ENCODE measurements at regions not wholly inside any gene's neighbourhood (a gene's known extent, or its start where the extent isn't known, plus 50 kb on each side); places are given as distances from the start of the nearest gene placed in this dataset.

GRCh38 chr16:35732046-35732810 lies 2272.8 kb downstream of the TP53TG3F start:
- DNase-seq (ENCODE audit: low spot score), result no peak
- TF ChIP-seq, protein P1, sequence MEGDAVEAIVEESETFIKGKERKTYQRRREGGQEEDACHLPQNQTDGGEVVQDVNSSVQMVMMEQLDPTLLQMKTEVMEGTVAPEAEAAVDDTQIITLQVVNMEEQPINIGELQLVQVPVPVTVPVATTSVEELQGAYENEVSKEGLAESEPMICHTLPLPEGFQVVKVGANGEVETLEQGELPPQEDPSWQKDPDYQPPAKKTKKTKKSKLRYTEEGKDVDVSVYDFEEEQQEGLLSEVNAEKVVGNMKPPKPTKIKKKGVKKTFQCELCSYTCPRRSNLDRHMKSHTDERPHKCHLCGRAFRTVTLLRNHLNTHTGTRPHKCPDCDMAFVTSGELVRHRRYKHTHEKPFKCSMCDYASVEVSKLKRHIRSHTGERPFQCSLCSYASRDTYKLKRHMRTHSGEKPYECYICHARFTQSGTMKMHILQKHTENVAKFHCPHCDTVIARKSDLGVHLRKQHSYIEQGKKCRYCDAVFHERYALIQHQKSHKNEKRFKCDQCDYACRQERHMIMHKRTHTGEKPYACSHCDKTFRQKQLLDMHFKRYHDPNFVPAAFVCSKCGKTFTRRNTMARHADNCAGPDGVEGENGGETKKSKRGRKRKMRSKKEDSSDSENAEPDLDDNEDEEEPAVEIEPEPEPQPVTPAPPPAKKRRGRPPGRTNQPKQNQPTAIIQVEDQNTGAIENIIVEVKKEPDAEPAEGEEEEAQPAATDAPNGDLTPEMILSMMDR (IDR thresholded peaks at IDR 0.05; ENCODE audit: extremely low read depth, missing control alignments), result no peak

DNA sequence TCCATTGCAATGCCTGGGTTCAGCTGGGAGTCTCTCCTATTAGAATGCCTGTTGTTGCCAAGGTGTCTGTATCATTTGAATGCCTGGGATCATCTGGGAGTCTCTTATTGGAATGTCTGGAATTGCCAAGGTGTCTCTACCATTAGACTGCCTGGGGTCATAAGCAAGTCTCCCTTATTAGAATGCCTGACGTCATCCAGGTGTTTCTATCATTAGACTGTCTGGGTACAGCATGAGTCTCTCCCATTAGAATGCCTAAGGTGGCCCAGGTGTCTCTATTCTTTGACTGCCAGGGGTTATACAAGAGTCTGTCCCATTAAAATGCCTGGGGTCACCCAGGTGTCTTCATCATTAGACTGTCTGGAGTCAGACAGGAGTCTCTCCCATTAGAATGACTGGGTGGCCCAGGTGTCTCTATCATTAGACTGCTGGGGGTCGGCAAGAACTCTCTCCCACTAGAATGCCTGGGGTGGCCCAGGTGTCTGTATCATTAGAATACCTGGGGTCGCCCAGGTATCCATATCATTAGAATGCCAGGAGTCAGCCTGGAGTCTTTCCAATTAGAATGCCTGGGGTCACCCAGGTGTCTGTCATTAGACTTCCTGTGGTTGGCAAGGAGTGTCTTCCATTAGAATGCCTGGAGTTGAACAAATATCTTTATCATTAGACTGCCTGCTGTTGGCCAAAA lies 2274.0 kb downstream of the TP53TG3F start:
- DNase-seq (ENCODE audit: low spot score), result no peak
- TF ChIP-seq, protein P1 (IDR thresholded peaks at IDR 0.05; ENCODE audit: extremely low read depth, missing control alignments), result no peak

DNA sequence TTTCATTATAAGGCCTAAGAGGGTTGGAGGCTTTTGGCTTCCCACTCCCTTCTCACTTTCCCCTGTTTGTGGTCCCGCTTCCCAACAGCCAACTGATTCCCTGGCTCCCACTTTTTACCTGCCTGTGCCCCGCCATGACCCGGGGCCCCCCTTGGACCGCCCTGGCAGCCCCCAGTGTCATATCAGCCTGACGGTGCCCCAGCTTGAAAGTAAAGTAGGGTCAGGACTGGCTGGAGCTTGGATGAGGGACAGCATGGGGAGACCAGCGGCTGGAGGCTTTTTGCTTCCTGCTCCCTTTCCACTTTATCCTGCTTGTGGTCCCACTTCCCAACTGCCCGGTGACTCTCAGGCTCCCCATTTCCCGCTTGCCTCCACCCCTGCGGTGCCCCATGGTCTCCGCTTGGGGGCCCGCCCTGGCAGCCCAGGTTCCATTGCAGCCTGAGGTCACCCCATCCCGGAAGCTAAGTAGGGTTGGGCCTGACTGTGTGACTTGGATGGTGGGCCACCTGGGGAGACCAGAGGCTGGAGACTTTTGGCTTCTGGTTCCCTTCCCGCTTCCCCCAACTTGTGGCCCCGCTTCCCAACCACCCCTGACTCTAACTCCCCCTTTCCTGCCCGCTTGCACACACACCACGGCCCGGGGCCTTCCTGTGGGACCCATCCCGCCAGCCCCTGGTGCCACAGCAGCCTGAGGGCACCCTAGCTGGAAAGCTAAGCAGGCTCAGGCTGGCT lies 2274.7 kb downstream of the TP53TG3F start:
- TF ChIP-seq, protein P1 (IDR thresholded peaks at IDR 0.05; ENCODE audit: extremely low read depth, missing control alignments), result no peak

GRCh38 chr16:35734728-35735402 lies 2275.5 kb downstream of the TP53TG3F start:
- no peak for DNase-seq (ENCODE audit: low spot score)
- TF ChIP-seq, protein P1 (IDR thresholded peaks at IDR 0.05; ENCODE audit: extremely low read depth, missing control alignments), result no peak

More for the DNA sequence above, 2274.7 kb downstream of the TP53TG3F start:
- DNase-seq (ENCODE audit: low spot score), result no peak

DNA sequence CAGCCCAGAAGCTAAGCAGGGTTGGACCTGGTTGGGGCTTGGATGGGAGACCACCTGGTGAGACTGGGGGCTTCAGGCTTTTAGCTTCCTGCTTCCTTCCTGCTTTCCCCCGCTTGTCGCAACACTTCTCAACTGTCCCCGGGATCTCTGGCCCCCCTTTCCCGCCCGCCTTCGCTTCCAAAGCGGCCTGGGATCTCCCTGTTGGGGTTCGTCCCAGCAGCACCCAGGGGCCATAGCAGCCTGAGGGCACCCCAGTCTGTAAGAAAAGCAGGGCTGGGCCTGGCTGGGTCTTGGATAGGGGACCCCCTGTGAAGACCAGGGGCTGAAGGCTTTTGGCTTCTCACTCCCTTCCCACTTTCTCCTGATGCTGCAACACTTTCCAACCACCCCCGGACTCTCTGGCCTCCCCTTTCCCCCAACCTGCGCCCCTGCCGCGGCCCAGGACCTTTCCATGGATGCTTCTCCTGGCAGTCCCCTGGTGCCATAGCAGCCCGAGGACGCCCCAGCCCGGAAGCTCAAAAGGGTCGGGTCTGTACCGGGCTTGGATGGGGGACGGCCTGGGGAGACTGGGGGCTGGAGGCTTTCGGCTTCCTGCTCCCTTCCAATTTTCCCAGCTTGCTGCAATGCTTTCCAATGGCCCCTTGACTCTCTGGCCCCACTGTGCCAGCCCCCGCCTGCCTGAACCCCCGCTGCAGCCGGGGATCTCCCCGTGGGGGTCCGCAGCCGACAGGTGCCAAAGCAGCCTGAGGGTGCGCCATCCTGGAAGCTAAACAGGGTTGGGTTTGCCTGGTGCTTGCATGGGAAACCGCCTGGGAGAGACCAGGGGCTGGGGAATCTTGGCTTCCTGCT lies 2276.2 kb downstream of the TP53TG3F start:
- no peak for DNase-seq (ENCODE audit: low spot score)
- TF ChIP-seq, protein P1 (IDR thresholded peaks at IDR 0.05; ENCODE audit: extremely low read depth, missing control alignments), result no peak

DNA sequence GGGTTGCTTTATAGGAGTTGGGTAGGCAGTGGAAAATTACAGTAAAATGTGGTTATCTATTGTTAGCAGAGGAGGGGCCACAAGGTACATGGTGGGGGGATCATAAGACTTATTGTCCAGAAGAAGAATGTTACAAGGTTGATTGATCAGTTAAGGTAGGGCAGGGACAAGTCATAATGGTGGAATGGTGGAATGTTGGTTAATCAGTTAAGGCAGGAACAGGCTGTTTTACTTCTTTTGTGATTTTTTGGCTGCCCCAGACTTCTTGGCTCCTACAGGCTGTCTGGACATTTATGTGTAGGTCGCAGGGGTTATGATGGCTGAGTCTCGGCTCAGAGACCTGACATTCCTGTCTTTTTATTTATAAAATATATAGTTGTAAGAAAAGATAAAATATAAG lies 2277.1 kb downstream of the TP53TG3F start:
- no peak for DNase-seq (ENCODE audit: low spot score)
- TF ChIP-seq, protein P1 (IDR thresholded peaks at IDR 0.05; ENCODE audit: extremely low read depth, missing control alignments), result no peak
